ENCODE measurements at regions not wholly inside any gene's neighbourhood (a gene's known extent, or its start where the extent isn't known, plus 50 kb on each side); places are given as distances from the start of the nearest gene placed in this dataset.
"Not testable (repeated sequence)": the region's sequence is repeated elsewhere in the genome, so short reads cannot be mapped to it uniquely, and the experiment has no call there.

- H3K36me3 ChIP-seq (ENCODE audit: control insufficient read depth, insufficient read depth, low read length) = no peaks in the 10 kb centered on the region
- no peak for DNase-seq (ENCODE audit: extremely low read depth, insufficient read length)
- no peak overlapping the region for H3K4me3 ChIP-seq (replicated peaks; ENCODE audit: low read depth, low read length)
- TF ChIP-seq CTCF (IDR thresholded peaks at IDR 0.05; ENCODE audit: insufficient read depth, low read length, poor library complexity, severe bottlenecking) = no peak
- H3K27me3 ChIP-seq (replicated peaks; ENCODE audit: control insufficient read depth, insufficient read depth, low read length) = peaks cover 2% of the 10 kb centered on the region
Measured at GRCh38 chr20:46785958-46786357, 76.5 kb downstream of the SLC2A10 start.

- Histone ChIP-seq H3K4me3 (replicated peaks; ENCODE audit: low read depth, low read length) (no peak overlapping the region), H3K36me3 (ENCODE audit: control insufficient read depth, insufficient read depth, low read length) (no peaks in the 10 kb centered on the region), H3K27me3 (replicated peaks; ENCODE audit: control insufficient read depth, insufficient read depth, low read length) (peaks cover 2% of the 10 kb centered on the region)
- no peak for TF ChIP-seq CTCF (IDR thresholded peaks at IDR 0.05; ENCODE audit: insufficient read depth, low read length, poor library complexity, severe bottlenecking)
- no peak for DNase-seq (ENCODE audit: extremely low read depth, insufficient read length)
Measured at GRCh38 chr20:46786566-46786965, 77.1 kb downstream of the SLC2A10 start.

GRCh38 chr20:46787991-46788762 lies 78.7 kb downstream of the SLC2A10 start:
- TF ChIP-seq CTCF (IDR thresholded peaks at IDR 0.05; ENCODE audit: insufficient read depth, low read length, poor library complexity, severe bottlenecking) = no peak
- H3K36me3 ChIP-seq (ENCODE audit: control insufficient read depth, insufficient read depth, low read length) = no peaks in the 10 kb centered on the region

GRCh38 chr20:46788763-46789091 lies 79.3 kb downstream of the SLC2A10 start:
- not testable (repeated sequence) for H3K27me3 ChIP-seq (replicated peaks; ENCODE audit: control insufficient read depth, insufficient read depth, low read length); DNase-seq (ENCODE audit: extremely low read depth, insufficient read length); H3K36me3 ChIP-seq (ENCODE audit: control insufficient read depth, insufficient read depth, low read length); H3K4me3 ChIP-seq (replicated peaks; ENCODE audit: low read depth, low read length)

More at GRCh38 chr20:46787991-46788762, 78.7 kb downstream of the SLC2A10 start:
- H3K4me3 ChIP-seq (replicated peaks; ENCODE audit: low read depth, low read length) = no peak overlapping the region
- DNase-seq (ENCODE audit: extremely low read depth, insufficient read length) = no peak
- peaks cover 2% of the 10 kb centered on the region for H3K27me3 ChIP-seq (replicated peaks; ENCODE audit: control insufficient read depth, insufficient read depth, low read length)

GRCh38 chr20:46789339-46790028 lies 80.0 kb downstream of the SLC2A10 start:
- Histone ChIP-seq H3K36me3 (ENCODE audit: control insufficient read depth, insufficient read depth, low read length) (no peaks in the 10 kb centered on the region), H3K27me3 (replicated peaks; ENCODE audit: control insufficient read depth, insufficient read depth, low read length) (peaks cover 2% of the 10 kb centered on the region), H3K4me3 (replicated peaks; ENCODE audit: low read depth, low read length) (no peak overlapping the region)
- no peak for DNase-seq (ENCODE audit: extremely low read depth, insufficient read length)
- no peak for TF ChIP-seq CTCF (IDR thresholded peaks at IDR 0.05; ENCODE audit: insufficient read depth, low read length, poor library complexity, severe bottlenecking)

GRCh38 chr20:46791722-46792416 lies 82.4 kb downstream of the SLC2A10 start:
- no peak for TF ChIP-seq CTCF (IDR thresholded peaks at IDR 0.05; ENCODE audit: insufficient read depth, low read length, poor library complexity, severe bottlenecking)
- Histone ChIP-seq H3K36me3 (ENCODE audit: control insufficient read depth, insufficient read depth, low read length) (no peaks in the 10 kb centered on the region), H3K27me3 (replicated peaks; ENCODE audit: control insufficient read depth, insufficient read depth, low read length) (peaks cover 2% of the 10 kb centered on the region; the same call in 1 of the 2 replicates), H3K4me3 (replicated peaks; ENCODE audit: low read depth, low read length) (no peak overlapping the region)
- no peak for DNase-seq (ENCODE audit: extremely low read depth, insufficient read length)
